ENCODE measurements at regions not wholly inside any gene's neighbourhood (a gene's known extent, or its start where the extent isn't known, plus 50 kb on each side); places are given as distances from the start of the nearest gene placed in this dataset.

- TF ChIP-seq ZSCAN9 (CRISPR knock-in tag; IDR thresholded peaks at IDR 0.05; ENCODE audit: borderline replicate concordance) (no peak), POLR2A (IDR thresholded peaks at IDR 0.05; ENCODE audit: insufficient read depth in 1 of 2, low read depth in 2 of 2, low read length in 2 of 2) (no peak), SYNCRIP (IDR thresholded peaks at IDR 0.05; ENCODE audit: insufficient read depth, low read depth, low read length) (no peak), HDAC2 (CRISPR knock-in tag; IDR thresholded peaks at IDR 0.05) (no peak), ZBTB20 (CRISPR knock-in tag; IDR thresholded peaks at IDR 0.05; ENCODE audit: borderline replicate concordance, low read depth) (no peak), MEIS1 (CRISPR knock-in tag; IDR thresholded peaks at IDR 0.05; ENCODE audit: borderline replicate concordance) (no peak)
Measured at GRCh38 chr10:29841724-29842649, 207.2 kb upstream of the SVIL start.
